Left ventricle myocardium inferior (tissue), 1 donor: ENCODE measurements at regions not wholly inside any gene's neighbourhood (a gene's known extent, or its start where the extent isn't known, plus 50 kb on each side); places are given as distances from the start of the nearest gene placed in this dataset.
"Not testable (repeated sequence)": the region's sequence is repeated elsewhere in the genome, so short reads cannot be mapped to it uniquely, and the experiment has no call there.

Experiments used
- DNase-seq: peaks from one replicate; pipeline ENCODE4 v3.0.0-alpha.2; 2020
- H3K27ac ChIP-seq: fragments of 200-600 bp; replicated peaks from 2 replicates; pipeline ENCODE4 v1.8.0; 2021
- H3K27me3 ChIP-seq: fragments of 200-600 bp; 2 replicates; pipeline ENCODE4 v1.8.0; 2021; ENCODE audit warnings: low read depth
- H3K36me3 ChIP-seq: fragments of 200-600 bp; 2 replicates; pipeline ENCODE4 v1.8.0; 2021
- H3K4me1 ChIP-seq: fragments of 200-600 bp; 2 replicates; pipeline ENCODE4 v1.8.0; 2021
- H3K4me3 ChIP-seq: fragments of 200-600 bp; 2 replicates; pipeline ENCODE4 v1.8.0; 2021; ENCODE audit warnings: mild to moderate bottlenecking, moderate library complexity
- H3K9me3 ChIP-seq: fragments of 200-600 bp; replicated peaks from 2 replicates; pipeline ENCODE4 v1.8.0; 2021
- CTCF ChIP-seq: fragments of 200-600 bp; IDR thresholded peaks from 2 replicates; pipeline ENCODE4 v1.8.0; 2021; ENCODE audit warnings: antibody characterized with exemption, mild to moderate bottlenecking, borderline replicate concordance
- intact Hi-C: fragments of 100-400 bp; cut with micrococcal nuclease; formaldehyde crosslinking; loops from one replicate; pipeline ENCODE4 v1.11.0; 2022
- donor health status: DM: no; HTN: yes; CAD: no; lungs with severe emphysema.

GRCh38 chr15:53903129-53903528 is 75.1 kb upstream of the UNC13C start:
- no peak overlapping the region for H3K27ac ChIP-seq
- no peaks in the 10 kb centered on the region for H3K4me1 ChIP-seq
- no peaks in the 10 kb centered on the region for H3K36me3 ChIP-seq
- intact Hi-C loops: no loop called here
- no peak for TF ChIP-seq CTCF
- no peak for DNase-seq
- H3K9me3 ChIP-seq: no peaks in the 10 kb centered on the region
- H3K27me3 ChIP-seq: no peaks in the 10 kb centered on the region
- no peak overlapping the region for H3K4me3 ChIP-seq

- H3K4me1 ChIP-seq, H3K27me3 ChIP-seq, H3K4me3 ChIP-seq, H3K27ac ChIP-seq, H3K9me3 ChIP-seq, H3K36me3 ChIP-seq, intact Hi-C loops, DNase-seq: not testable (repeated sequence)
Measured at GRCh38 chr15:53893468-53893867, 84.8 kb upstream of the UNC13C start.

DNA sequence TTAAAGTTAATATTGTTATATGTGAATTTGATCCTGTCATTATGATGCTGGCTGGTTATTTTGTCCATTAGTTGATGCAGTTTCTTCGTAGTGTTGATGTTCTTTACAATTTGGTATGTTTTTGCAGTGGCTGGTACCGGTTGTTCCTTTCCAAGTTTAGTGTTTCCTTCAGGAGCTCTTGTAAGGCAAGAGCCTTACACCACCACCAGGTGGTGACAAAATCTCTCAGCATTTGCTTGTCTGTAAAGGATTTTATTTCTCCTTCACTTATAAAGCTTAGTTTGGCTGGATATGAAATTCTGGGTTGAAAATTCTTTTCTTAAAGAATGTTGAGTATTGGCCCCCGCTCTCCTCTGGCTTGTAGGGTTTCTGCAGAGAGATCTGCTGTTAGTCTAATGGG is 86.4 kb upstream of the UNC13C start:
- H3K4me3 ChIP-seq, intact Hi-C loops, H3K9me3 ChIP-seq, H3K27ac ChIP-seq, H3K36me3 ChIP-seq, H3K4me1 ChIP-seq, DNase-seq, H3K27me3 ChIP-seq: not testable (repeated sequence)

- no peak for TF ChIP-seq CTCF
- Histone ChIP-seq H3K27ac (no peak overlapping the region), H3K4me3 (no peak overlapping the region), H3K4me1 (no peaks in the 10 kb centered on the region), H3K27me3 (no peaks in the 10 kb centered on the region), H3K36me3 (no peaks in the 10 kb centered on the region), H3K9me3 (peaks cover 8% of the 10 kb centered on the region)
- no peak for DNase-seq
- intact Hi-C loops: no loop called here
Measured at GRCh38 chr15:53884441-53884840, 93.8 kb upstream of the UNC13C start.

DNA sequence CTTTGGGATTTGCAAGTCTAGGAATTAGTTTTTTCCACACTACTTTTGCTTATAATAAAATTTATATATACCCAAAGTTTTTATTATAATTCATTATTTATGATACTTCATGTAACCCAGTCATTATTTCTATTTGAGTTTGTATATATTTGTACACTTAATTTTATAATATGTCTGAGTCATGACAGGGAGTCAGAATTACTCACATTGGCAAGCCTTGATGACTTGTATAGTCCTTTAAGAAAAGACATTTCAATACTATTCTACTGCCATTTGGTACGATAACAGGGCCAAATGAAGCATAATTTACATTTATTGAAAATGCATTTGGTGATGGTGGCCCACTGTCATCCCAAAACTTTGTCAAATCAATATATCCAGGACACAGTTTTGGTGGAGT is 95.9 kb upstream of the UNC13C start:
- H3K4me3 ChIP-seq: no peak overlapping the region
- no peak overlapping the region for H3K27ac ChIP-seq
- H3K36me3 ChIP-seq: no peaks in the 10 kb centered on the region
- intact Hi-C loops: no loop called here
- TF ChIP-seq CTCF: no peak
- no peaks in the 10 kb centered on the region for H3K4me1 ChIP-seq
- no peaks in the 10 kb centered on the region for H3K27me3 ChIP-seq
- no peaks in the 10 kb centered on the region for H3K9me3 ChIP-seq
- no peak for DNase-seq

DNA sequence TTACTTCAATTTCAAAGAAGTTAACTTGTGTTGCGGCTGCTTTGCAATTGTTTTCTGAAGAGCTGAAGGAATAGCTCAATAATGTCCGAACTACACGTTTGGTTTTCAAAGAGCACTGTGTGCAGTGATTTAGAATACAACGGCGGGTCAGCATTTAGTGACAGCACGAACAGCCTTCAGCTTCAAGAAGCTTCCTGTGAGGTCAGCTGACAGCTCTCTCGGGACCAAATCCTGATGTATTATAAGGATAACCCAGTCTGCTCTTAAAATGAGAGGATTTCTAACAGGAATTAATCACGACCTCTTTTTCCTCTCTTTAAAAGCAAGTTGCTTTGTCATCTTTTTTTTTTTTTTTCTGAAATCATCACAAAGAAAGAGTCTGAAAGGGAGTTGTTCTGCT is 97.9 kb upstream of the UNC13C start:
- H3K27ac ChIP-seq: no peak overlapping the region
- no peak for TF ChIP-seq CTCF
- no peak for DNase-seq
- no peaks in the 10 kb centered on the region for H3K4me1 ChIP-seq
- intact Hi-C loops: no loop called here
- no peaks in the 10 kb centered on the region for H3K36me3 ChIP-seq
- H3K4me3 ChIP-seq: peak overlapping the region; percentile 1
- no peaks in the 10 kb centered on the region for H3K27me3 ChIP-seq
- H3K9me3 ChIP-seq: no peaks in the 10 kb centered on the region

- Histone ChIP-seq H3K4me1 (no peaks in the 10 kb centered on the region), H3K4me3 (no peak overlapping the region), H3K27ac (no peak overlapping the region), H3K9me3 (no peaks in the 10 kb centered on the region), H3K27me3 (no peaks in the 10 kb centered on the region), H3K36me3 (no peaks in the 10 kb centered on the region)
- no peak for TF ChIP-seq CTCF
- DNase-seq: no peak
- intact Hi-C loops: no loop called here
Measured at GRCh38 chr15:53875711-53876110, 102.5 kb upstream of the UNC13C start.
